ENCODE measurements at regions not wholly inside any gene's neighbourhood (a gene's known extent, or its start where the extent isn't known, plus 50 kb on each side); places are given as distances from the start of the nearest gene placed in this dataset.
"Not testable (repeated sequence)": the region's sequence is repeated elsewhere in the genome, so short reads cannot be mapped to it uniquely, and the experiment has no call there.

DNA sequence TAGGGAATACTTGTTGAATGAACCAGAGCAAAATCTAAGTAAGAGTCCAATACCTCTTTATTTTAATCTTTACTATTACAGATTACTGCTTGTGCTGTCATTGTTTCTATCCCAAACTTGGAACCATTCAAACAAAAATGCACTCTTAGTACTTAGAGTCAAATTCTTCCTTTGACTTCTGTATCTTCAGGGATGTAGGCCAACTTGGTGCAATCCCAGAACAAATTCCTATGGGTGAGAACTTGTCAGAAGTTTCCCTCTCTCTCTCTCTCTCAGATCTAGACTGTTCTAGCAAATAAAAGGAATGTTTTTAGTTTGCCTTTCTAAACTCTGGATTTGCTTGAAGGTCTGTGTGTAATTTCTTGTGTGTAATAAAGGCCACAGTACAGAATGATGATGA lies 329.0 kb upstream of the TMTC4 start:
- in situ Hi-C loops (cut with HindIII; ENCODE audit: low sequenced_read_pairs) = no loop called here
- no peak for DNase-seq (ENCODE audit: low spot score)

DNA sequence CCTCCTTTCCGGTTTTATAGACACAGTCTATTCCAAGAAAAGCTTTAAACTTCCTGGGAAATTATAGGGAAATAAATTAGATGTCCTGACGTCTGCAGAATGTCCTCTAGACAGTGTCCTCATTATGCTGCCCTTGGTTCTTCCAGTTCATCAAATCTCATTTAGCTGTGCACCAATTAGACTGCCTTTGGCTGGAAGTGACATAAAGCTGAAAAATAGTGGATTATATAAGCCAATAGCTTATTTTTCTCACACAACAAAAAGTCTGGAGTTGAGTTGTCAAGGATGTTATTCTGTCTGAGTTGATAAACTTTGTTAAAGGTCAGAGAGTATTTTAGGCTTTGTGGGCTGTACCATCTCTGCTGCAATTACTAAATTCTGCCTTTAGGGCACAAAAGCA lies 314.8 kb upstream of the TMTC4 start:
- in situ Hi-C loops (cut with HindIII; ENCODE audit: low sequenced_read_pairs) = no loop called here
- no peak for DNase-seq (ENCODE audit: low spot score)

- DNase-seq (ENCODE audit: low spot score) = no peak
- in situ Hi-C loops (cut with HindIII; ENCODE audit: low sequenced_read_pairs) = no loop called here
Observed at GRCh38 chr13:100988921-100989320, 314.3 kb upstream of the TMTC4 start.

DNA sequence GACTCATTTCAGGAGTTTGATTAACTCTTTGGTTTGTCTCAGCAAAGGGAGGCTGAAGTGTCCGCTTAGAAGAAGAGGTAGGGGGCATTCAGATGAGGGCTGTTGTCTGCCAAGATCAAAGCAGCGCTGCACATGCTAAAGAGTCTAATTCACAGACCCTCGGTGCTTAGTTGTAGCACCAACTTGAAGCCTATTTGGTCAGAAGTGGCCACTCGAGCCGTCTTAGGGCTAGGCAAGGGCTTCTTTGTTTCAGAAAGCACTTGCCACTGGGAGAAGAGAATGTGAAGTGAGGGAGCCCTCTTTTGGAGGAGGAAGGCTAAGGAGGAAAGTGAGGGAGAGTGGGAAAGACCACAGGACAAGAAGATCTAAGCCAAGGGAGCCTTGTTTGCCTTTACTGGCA lies 313.4 kb upstream of the TMTC4 start:
- in situ Hi-C loops (cut with HindIII; ENCODE audit: low sequenced_read_pairs) = no loop called here
- DNase-seq (ENCODE audit: low spot score) = peak; percentile 25

DNA sequence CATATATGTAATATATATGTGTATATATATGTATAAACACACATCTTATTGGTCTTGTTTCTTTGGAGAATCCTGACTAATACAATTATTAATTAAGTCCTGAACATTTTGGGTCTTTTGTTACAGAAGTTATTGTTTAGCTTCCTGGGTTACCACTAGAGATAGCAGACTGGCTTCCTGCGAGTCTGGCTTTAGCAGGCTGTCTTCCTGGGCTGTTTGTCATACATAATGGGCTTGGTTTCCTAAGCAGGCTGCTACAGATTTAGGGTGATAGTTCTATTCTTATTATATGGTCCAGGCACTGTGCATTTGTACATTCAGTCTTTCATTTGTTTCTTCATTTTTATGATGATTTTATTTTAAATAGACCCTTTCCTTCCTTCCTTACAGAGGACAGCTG lies 312.0 kb upstream of the TMTC4 start:
- no peak for DNase-seq (ENCODE audit: low spot score)
- in situ Hi-C loops (cut with HindIII; ENCODE audit: low sequenced_read_pairs) = no loop called here

DNA sequence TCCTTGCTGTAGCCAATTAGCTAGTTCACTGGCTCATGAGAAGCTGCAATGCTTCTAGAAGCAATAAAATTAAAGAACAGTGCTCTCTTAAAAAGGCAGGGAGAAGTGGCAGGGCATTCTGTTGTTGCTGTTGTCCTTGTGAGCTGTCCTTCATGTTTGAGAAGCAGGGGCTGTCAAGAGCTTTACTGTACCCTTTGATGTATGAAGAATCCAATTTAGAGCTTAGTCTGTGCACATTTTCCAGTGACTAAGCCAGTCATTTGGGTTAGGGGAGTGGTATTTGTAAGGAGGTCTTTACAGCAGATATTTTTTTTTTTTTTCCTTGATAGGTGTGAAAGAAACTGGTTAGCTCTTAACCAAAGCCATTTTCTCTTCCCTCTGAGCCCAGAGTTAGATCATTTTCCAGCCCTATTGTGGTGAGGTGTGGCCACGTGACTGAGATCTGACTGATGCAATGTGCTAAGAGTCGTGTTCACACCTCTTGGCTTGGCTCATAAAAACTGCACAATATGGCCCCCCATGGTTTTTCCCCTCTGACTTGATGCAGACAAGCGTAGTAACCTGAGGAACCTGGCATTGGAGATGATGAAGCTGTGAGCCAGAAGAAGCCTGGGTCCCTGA lies 309.6 kb upstream of the TMTC4 start:
- in situ Hi-C loops (cut with HindIII; ENCODE audit: low sequenced_read_pairs) = no loop called here
- peak; percentile 29 for DNase-seq (ENCODE audit: low spot score)

DNA sequence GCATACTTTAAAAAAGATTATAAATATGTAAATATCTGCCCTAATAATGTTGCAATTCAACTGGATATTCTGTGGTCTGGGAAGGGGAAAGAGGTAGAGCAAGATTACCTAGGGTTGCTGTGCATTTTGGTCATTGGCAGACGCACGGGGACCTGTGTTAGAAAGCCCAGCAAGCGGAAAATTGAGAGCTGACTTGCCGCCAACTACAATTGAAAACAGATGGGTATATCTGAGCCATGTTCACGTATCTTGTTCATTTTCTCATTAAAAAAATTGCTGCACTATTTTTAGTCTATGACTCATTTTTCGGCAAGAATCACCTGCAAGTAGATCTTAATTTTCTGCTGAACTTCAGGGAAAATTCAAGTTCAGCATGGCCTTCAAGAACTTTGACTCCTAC lies 308.5 kb upstream of the TMTC4 start:
- in situ Hi-C loops (cut with HindIII; ENCODE audit: low sequenced_read_pairs) = no loop called here
- DNase-seq (ENCODE audit: low spot score) = peak; percentile 97

DNA sequence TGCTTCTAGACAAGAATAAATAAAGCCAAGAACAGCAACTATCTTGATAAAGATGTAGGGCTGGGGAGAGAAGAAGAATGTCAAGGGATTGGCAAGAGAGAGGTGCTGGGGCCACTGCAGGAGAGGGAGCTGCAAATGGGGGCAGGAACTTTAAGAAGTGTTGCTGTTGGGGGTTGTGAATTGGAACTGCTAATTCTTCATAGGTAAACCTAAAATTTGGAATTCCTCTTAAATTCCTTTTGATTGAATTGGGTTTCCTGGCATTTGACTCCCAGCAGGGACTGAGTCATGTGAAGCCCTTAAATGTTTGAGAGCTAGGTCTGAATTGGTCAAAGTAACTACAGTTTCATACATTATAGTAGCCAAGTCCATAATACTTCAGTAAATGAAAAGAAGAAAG lies 305.6 kb upstream of the TMTC4 start:
- no peak for DNase-seq (ENCODE audit: low spot score)
- in situ Hi-C loops (cut with HindIII; ENCODE audit: low sequenced_read_pairs) = no loop called here

DNA sequence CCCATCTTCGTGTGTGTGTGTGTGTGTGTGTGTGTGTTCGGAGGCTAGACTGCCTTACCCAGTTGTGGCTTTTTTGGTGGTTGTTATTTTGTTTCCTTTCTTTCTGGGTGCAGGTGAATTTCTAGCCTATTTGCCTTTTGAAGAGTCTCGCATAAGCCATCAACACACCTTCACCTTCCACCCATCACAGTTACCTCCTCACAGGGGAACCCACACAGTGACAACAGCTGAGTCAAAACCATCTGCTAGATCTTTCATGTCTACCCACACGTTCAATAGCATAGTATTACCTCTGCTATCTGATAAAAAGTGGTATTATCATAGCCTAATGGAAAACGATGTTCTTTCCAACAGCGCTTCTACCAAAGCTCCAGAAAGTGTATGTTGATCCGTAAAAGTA lies 303.2 kb upstream of the TMTC4 start:
- in situ Hi-C loops (cut with HindIII; ENCODE audit: low sequenced_read_pairs) = no loop called here
- DNase-seq (ENCODE audit: low spot score) = no peak

DNA sequence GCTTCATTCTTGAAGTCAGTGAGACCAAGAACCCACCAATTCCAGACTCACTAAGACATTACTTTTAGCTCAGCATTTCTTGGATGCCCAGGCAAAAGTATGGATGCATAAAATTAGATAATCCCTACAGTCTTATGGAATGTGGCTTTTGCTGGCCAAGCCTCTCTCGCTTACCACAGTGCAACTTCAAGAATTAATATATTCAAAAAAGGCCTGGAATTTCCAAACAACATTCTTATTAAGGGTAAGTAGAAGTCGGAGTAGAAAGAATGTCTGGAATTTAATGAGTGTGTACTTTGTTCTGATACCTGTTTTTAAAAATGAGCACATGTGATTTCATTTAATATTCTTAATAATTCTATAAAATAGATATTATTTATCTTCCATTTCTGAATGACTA lies 302.4 kb upstream of the TMTC4 start:
- DNase-seq (ENCODE audit: low spot score) = no peak
- in situ Hi-C loops (cut with HindIII; ENCODE audit: low sequenced_read_pairs) = no loop called here

GRCh38 chr13:100975666-100976065 lies 301.1 kb upstream of the TMTC4 start:
- DNase-seq (ENCODE audit: low spot score); in situ Hi-C loops (cut with HindIII; ENCODE audit: low sequenced_read_pairs): not testable (repeated sequence)

- in situ Hi-C loops (cut with HindIII; ENCODE audit: low sequenced_read_pairs) = no loop called here
- no peak for DNase-seq (ENCODE audit: low spot score)
Observed at GRCh38 chr13:100962585-100962984, 288.0 kb upstream of the TMTC4 start.

DNA sequence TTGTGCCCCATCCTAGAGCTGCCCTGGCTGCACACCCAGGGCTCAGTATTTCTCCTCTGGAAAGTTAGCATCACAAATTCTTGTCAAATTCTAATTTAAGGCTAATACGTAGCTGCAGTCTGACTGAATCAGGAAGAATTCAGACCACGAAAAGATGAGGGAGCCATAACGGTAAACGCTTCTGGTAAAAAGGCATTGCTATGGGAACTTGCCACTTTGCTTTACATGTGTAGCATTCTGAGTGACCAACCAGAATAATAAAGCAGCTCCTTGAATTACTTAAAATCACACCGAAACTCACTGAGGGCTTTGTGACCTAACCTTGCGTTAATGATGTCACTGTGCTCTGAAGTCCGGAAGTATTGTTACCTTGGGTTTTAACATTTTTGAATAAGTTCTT lies 286.6 kb upstream of the TMTC4 start:
- in situ Hi-C loops (cut with HindIII; ENCODE audit: low sequenced_read_pairs) = no loop called here
- no peak for DNase-seq (ENCODE audit: low spot score)

GRCh38 chr13:100958831-100959230 lies 284.2 kb upstream of the TMTC4 start:
- in situ Hi-C loops (cut with HindIII; ENCODE audit: low sequenced_read_pairs) = no loop called here

DNA sequence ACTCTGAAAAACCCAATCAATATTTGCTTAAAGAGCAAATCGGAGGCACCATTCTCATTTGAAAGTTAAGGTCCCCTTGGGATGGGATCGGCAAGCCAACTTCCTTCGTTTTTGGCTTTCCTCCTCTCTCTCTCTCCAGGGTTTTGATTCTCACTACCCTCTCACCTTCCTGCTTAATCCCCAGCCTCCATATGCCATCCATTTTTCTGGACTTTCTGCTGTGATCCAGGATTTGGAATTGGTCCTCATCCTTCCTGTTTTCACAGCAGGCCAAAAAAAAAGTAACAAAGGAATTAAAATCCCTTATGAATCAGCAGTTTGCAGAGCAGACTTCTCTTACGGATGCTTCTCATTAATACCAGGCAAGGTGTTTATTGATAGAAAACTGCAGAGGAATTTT lies 283.1 kb upstream of the TMTC4 start:
- peak; percentile 92 for DNase-seq (ENCODE audit: low spot score)
- in situ Hi-C loops (cut with HindIII; ENCODE audit: low sequenced_read_pairs) = no loop called here

More at GRCh38 chr13:100958831-100959230, 284.2 kb upstream of the TMTC4 start:
- DNase-seq (ENCODE audit: low spot score) = no peak

DNA sequence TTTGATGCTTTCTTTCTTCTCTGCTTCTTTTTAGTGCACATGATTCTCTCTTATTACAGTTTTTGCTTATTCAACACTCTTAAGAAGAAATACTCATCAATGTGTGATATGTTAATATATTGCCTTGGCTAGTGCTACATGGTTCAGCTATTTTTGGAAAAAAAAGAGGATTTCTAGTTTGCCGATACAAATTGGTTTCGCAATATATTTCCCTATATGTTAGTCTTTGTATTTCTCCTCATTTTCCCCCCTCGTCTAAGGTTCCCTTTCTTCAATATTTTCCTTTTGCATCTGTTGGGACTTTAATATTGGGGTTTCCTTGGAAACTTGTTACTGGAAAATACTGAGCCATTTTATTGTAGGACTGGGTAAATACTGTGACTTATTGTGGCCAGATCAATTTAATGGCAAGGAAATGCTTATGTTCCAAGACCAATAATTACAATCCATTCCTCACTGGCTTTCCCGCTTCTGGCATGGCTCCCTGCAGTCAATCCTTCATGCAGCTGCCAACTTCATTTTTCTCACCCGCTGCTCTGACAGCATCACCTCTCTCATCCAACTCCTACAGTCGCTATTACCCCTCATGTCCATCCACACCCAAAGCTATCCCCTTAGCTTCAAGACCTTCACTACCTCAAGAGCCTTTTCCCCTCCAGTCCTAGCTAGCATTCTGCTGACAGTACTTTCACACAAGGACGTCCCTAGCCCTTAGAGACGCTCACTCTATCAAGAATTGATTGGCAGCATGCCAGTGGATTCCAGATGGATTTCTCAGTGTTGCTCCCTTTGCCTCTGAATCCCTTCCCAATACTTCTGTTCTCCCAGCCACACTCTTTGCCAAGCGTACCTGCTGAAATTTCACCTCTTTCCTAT lies 280.1 kb upstream of the TMTC4 start:
- in situ Hi-C loops (cut with HindIII; ENCODE audit: low sequenced_read_pairs) = no loop called here
- DNase-seq (ENCODE audit: low spot score) = peak; percentile 57

DNA sequence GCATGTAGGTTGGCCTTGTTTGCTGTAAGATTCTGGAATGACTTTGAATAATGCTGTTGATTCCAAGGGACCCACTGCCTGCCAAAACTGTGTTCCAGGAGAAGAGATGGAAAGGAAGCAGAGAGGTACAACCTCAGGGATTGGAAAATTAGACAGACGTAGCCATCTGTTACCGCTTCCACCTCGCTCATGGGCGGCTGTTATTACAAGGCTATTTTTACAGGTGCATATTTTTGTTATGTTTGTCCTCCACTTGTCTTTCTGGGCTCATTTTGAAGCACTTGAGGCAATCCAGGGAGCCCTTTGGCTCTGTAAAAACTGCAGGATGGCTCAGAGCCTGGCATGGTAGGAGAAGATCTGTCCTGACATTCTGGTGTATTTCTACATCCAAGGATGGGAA lies 276.4 kb upstream of the TMTC4 start:
- in situ Hi-C loops (cut with HindIII; ENCODE audit: low sequenced_read_pairs) = no loop called here
- DNase-seq (ENCODE audit: low spot score) = peak; percentile 99

GRCh38 chr13:100948937-100949336 lies 274.3 kb upstream of the TMTC4 start:
- DNase-seq (ENCODE audit: low spot score); in situ Hi-C loops (cut with HindIII; ENCODE audit: low sequenced_read_pairs): not testable (repeated sequence)

DNA sequence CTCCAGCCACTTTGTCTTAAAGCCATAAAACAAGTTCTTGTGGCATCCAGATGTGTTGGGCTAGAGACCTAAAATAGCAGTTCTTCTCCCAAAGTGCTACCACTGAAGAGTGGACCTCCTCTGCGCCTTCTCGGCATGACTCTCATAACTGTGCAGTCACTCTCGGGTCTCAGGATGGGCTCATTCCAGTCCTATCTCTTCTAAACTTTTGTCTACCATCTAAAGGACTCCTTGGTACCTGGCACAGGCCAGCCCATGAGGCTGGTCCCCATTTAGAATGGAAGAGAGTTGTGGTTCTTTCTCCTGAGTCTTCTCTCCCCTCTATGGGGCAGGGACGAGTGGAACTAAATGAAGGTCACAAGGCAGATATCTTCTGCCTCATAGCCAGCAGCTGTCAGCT lies 272.0 kb upstream of the TMTC4 start:
- in situ Hi-C loops (cut with HindIII; ENCODE audit: low sequenced_read_pairs) = no loop called here
- DNase-seq (ENCODE audit: low spot score) = no peak

GRCh38 chr13:100944791-100945345 lies 270.3 kb upstream of the TMTC4 start:
- in situ Hi-C loops (cut with HindIII; ENCODE audit: low sequenced_read_pairs) = no loop called here
- peak; percentile 93 for DNase-seq (ENCODE audit: low spot score)

DNA sequence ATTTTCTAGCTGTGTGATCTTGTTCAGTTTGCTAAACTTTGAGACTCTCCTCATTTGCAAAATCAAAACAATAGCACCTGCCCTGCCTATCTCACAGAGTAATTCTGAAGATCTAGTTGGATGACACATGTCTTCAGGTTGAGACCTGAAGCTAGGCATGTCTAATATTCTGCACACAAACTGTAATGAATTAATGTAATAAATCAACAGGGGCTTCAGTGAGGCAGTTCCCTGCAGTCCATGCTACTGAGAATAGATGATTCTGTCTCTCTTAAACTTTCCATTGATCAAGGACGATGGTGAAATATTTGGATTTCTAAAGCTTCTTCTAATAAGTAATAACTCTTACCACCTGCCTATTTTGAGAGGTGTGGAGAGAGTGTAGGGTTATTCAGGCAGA lies 268.1 kb upstream of the TMTC4 start:
- in situ Hi-C loops (cut with HindIII; ENCODE audit: low sequenced_read_pairs) = no loop called here
- DNase-seq (ENCODE audit: low spot score) = no peak

Data from G401 (cell line).